ENCODE measurements at regions not wholly inside any gene's neighbourhood (a gene's known extent, or its start where the extent isn't known, plus 50 kb on each side); places are given as distances from the start of the nearest gene placed in this dataset.

- intact Hi-C loops (cut with DNase I), result no loop called here
- DNase-seq, result no peak
- H3K27me3 ChIP-seq, result no peaks in the 10 kb centered on the region
- no peak overlapping the region for H3K4me3 ChIP-seq (replicated peaks in 1 of 3)
- H3K4me1 ChIP-seq, result no peaks in the 10 kb centered on the region
- no peak for TF ChIP-seq POLR2A (IDR thresholded peaks at IDR 0.05)
- no peak for TF ChIP-seq CTCF (IDR thresholded peaks at IDR 0.05)
- H3K36me3 ChIP-seq, result no peaks in the 10 kb centered on the region
- H3K9me3 ChIP-seq, result no peaks in the 10 kb centered on the region
- 73 to 80% methylated on average over 1 of the region's 1 CpG for WGBS, 2 donors
- no peak overlapping the region for H3K27ac ChIP-seq
Measured at GRCh38 chr2:125107446-125107845, 1082.4 kb downstream of the CNTNAP5 start.

- intact Hi-C loops (cut with DNase I), result no loop called here
- TF ChIP-seq POLR2A (IDR thresholded peaks at IDR 0.05) (no peak), CTCF (IDR thresholded peaks at IDR 0.05) (no peak)
Measured at GRCh38 chr2:125108251-125108650, 1083.2 kb downstream of the CNTNAP5 start.

GRCh38 chr2:125125902-125126301, 1100.8 kb downstream of the CNTNAP5 start:
- H3K9me3 ChIP-seq, result no peaks in the 10 kb centered on the region
- H3K4me3 ChIP-seq (replicated peaks in 1 of 3), result no peak overlapping the region
- H3K27me3 ChIP-seq, result no peaks in the 10 kb centered on the region
- H3K27ac ChIP-seq, result no peak overlapping the region
- no peaks in the 10 kb centered on the region for H3K36me3 ChIP-seq
- no peak for DNase-seq
- TF ChIP-seq POLR2A (IDR thresholded peaks at IDR 0.05), result no peak
- 100% methylated on average over 1 of the region's 1 CpG for WGBS, 2 donors
- no peaks in the 10 kb centered on the region for H3K4me1 ChIP-seq
- intact Hi-C loops (cut with DNase I), result no loop called here

More at GRCh38 chr2:125108251-125108650, 1083.2 kb downstream of the CNTNAP5 start:
- no peak for DNase-seq
- Histone ChIP-seq H3K9me3 (no peaks in the 10 kb centered on the region), H3K4me3 (replicated peaks in 1 of 3) (no peak overlapping the region), H3K27me3 (no peaks in the 10 kb centered on the region), H3K27ac (no peak overlapping the region), H3K36me3 (no peaks in the 10 kb centered on the region), H3K4me1 (no peaks in the 10 kb centered on the region)

GRCh38 chr2:125160947-125161346, 1135.9 kb downstream of the CNTNAP5 start:
- 91 to 92% methylated on average over 3 of the region's 3 CpGs for WGBS, 2 donors
- no peaks in the 10 kb centered on the region for H3K4me1 ChIP-seq
- H3K36me3 ChIP-seq, result no peaks in the 10 kb centered on the region
- intact Hi-C loops (cut with DNase I), result no loop called here
- TF ChIP-seq CTCF (IDR thresholded peaks at IDR 0.05), result no peak
- TF ChIP-seq POLR2A (IDR thresholded peaks at IDR 0.05), result no peak
- DNase-seq, result no peak
- H3K9me3 ChIP-seq, result no peaks in the 10 kb centered on the region
- no peak overlapping the region for H3K4me3 ChIP-seq (replicated peaks in 1 of 3)
- no peak overlapping the region for H3K27ac ChIP-seq
- H3K27me3 ChIP-seq, result no peaks in the 10 kb centered on the region

GRCh38 chr2:125167152-125167551, 1142.1 kb downstream of the CNTNAP5 start:
- H3K4me3 ChIP-seq (replicated peaks in 1 of 3), result no peak overlapping the region
- no peak overlapping the region for H3K27ac ChIP-seq
- no peaks in the 10 kb centered on the region for H3K4me1 ChIP-seq
- H3K9me3 ChIP-seq, result no peaks in the 10 kb centered on the region
- intact Hi-C loops (cut with DNase I), result no loop called here
- WGBS, 2 donors, result 59 to 61% methylated on average over 2 of the region's 2 CpGs
- DNase-seq, result no peak
- TF ChIP-seq CTCF (IDR thresholded peaks at IDR 0.05) (no peak), POLR2A (IDR thresholded peaks at IDR 0.05) (no peak)
- H3K27me3 ChIP-seq, result no peaks in the 10 kb centered on the region
- H3K36me3 ChIP-seq, result no peaks in the 10 kb centered on the region

GRCh38 chr2:125167820-125168219, 1142.7 kb downstream of the CNTNAP5 start:
- Histone ChIP-seq H3K27ac (no peak overlapping the region), H3K36me3 (no peaks in the 10 kb centered on the region), H3K4me1 (no peaks in the 10 kb centered on the region), H3K27me3 (no peaks in the 10 kb centered on the region), H3K9me3 (no peaks in the 10 kb centered on the region), H3K4me3 (replicated peaks in 1 of 3) (no peak overlapping the region)
- DNase-seq, result no peak
- intact Hi-C loops (cut with DNase I), result no loop called here
- no peak for TF ChIP-seq CTCF (IDR thresholded peaks at IDR 0.05)
- no peak for TF ChIP-seq POLR2A (IDR thresholded peaks at IDR 0.05)
